HG03442 (cell line): ENCODE measurements at regions not wholly inside any gene's neighbourhood (a gene's known extent, or its start where the extent isn't known, plus 50 kb on each side); places are given as distances from the start of the nearest gene placed in this dataset.

Experiments used
- ATAC-seq: cut with Tn5 transposase; IDR thresholded peaks from one replicate; pipeline ENCODE4 v1.9.1; 2021; ENCODE audit warnings: mild to moderate bottlenecking, moderate library complexity; ENCODE audit not compliant: unreplicated experiment

DNA sequence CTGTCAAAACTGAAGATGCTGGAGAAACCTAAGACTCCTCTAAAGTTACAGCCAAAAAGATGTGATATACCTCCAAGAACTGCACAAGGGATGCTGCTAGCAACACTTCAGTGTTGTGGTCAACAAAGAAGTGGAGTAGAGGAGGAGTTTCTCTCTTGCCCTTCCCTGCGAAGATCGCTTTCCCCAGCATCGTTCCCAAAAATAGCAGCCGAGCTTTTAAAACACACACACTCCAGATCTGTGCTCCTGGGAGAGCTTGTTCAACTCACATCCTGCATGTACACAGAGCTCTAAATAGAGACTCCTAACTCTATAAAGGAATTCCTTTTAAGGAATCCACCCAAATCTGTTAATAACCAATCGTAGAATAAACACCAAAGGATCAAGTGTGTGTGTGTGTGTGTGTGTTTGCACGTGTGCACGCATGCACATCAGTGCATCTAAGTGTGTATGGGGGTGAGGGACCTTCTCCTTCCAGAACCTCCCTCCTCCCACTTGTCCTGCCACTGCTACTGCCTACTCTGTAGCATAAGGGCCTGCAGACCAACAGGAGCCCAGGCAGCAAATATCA lies 58.5 kb downstream of the PSMG1 start:
- ATAC-seq: no peak

- ATAC-seq: no peak
Measured at GRCh38 chr21:39123375-39123774, 59.9 kb downstream of the PSMG1 start.

GRCh38 chr21:39121600-39122355 lies 61.5 kb downstream of the PSMG1 start:
- ATAC-seq: no peak

GRCh38 chr21:39120876-39121599 lies 62.2 kb downstream of the PSMG1 start:
- no peak for ATAC-seq

DNA sequence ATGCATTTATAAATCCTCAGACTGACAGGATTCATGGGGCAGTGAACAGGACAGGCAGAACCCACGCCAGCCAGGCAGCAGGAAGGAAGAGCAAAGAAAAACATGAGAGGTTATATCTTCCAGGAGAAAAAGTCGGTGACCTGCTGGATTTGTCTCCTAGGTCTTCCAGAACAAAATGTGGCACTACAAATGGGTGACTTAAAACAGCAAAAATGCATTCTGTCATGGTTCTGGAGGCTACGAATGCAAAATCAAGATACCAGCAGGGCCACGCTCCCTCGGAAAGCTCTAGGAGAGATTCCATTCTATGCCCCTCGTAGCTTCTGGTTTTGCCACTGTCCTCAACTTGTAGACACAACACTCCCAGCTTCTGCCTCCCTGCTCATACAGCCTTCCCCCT lies 63.4 kb downstream of the PSMG1 start:
- no peak for ATAC-seq

- no peak for ATAC-seq
Measured at GRCh38 chr21:39118604-39119215, 64.5 kb downstream of the PSMG1 start.

DNA sequence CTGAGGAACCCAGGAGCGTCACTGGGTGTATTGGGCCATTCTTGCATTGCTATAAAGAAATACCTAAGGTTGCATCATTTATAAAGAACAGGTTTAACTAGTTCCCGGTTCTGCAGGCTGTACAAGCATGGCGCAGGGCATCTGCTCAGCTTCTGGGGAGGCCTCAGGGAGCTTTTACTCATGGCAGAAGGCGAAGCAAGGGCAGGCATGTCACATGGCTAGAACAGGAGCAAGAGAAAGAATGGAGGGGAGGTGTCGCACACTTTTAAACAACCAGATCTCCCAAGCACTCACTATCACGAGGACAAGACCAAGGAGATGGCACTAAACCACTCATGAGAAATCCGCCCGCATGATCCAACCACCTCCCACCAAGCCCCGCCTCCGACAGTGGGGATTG lies 65.2 kb downstream of the PSMG1 start:
- no peak for ATAC-seq

DNA sequence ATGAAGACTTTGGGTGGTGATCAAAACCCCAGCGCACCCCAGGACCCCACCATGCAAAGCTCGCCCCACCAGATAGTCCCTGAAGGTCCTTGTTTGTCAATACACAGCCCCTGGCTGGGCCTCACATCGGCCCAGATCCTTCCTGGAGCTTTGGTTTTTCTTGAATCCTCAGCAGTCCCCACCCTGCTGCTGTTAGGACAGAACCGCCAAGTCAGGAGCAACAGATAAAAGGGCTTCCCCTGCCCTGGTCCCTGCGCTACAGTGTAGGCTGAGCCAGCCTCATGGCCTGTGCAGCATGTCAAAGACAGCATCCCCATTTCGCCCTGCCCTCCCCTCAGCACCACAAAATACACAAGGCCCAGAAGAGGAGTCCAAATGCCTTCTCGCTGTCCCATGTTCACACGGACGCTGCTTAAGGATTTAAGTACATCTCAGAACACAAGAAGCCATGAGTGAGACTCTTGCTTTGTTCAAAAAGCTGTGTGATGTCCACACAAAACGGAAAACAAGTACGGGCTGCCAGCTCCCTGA lies 65.7 kb downstream of the PSMG1 start:
- no peak for ATAC-seq

DNA sequence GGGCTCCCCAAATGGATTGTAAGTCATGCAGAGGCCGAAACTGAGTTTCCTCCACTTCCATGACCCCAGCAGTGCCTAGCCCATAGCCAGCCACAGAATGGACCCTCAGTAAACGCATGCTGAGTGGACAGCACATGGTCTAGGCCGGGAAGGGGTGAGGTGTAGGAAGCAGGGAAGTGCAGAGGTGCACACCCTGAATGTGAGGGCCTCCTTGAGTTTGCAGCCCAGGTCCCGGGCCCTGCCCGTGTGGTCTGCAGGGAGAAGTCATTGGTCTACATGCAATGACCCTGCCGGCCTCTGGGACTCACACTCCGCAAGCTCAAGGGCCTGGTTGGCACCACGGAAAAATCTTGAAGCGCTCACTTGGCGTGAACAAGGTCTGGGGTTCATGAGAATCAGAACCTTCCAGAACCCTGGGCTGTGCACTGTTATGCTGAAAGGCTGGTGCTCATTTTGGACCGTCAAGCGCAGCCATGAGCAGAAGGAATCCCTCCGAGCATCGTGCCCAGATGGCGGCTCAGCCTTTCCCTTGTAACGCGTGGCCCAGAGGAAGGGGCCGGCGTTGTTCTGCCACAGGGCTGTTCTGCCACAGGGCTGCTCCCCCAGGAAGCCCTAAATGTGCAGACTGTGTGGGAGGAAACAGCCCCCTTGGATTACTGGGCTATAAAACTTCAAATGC lies 66.4 kb downstream of the PSMG1 start:
- no peak for ATAC-seq

GRCh38 chr21:39115576-39116235 lies 67.5 kb downstream of the PSMG1 start:
- ATAC-seq: no peak

DNA sequence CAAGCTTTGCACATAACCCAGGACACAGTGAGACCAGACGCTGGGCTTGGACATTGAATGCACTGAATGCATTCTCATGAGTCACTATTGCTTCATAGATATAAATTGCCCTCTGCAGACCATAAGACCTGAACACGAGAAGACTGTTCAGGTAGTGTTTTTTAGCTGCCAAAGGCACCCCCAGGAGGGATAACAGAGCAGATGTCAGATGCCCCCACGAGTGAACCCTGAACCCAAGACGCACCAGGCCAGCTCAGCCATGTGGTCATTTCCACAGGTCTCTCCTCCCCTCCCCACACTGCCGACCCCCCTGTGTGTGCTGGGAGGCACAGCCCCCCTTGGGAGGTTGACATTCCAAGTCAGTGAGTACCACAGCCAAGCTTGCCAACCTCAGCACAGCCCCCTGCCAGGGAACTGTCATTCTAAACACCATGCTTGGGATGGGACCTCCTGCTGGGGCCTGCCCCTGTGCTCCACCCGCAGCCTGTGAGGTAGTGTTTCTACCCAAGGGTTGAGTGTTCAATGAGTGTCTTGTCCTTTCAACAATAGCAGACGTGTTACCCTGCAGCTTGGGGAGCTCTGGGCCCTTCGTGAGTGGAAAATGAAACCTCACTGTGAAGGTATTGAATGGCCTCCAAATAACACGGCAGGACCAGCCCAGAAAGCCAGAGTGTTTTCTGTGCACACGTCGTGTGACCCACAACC lies 68.2 kb downstream of the PSMG1 start:
- ATAC-seq: no peak

DNA sequence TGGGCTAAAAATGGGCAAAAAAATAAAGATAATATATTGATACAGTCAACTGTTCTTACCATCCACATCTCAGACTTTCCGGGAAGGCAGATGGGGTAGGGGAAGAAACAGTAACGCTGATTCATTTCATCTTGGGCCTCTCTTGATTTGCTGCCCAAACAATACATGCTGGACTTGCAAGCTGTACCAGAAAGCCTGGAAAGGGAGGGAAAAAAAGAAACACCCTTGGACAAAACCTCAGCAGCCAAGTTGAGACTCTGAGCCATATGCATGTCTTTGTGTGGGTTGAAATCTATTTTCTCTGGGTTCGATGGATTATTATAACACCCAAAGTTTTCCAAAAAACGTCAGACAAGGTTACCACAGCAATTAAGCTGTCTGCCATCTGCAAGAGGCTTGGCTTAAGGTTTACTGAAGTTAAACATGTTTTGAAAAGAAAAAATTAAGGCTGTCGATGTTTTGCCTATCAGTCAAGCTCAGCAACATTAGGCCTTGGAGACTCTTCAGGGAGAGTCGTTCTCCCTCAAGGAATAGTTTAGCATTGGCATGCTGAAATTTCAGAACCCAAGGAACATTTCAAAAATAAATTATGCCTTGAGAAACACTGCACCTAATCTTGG lies 71.2 kb downstream of the PSMG1 start:
- ATAC-seq: no peak

GRCh38 chr21:39110431-39110830 lies 72.8 kb downstream of the PSMG1 start:
- ATAC-seq: no peak

DNA sequence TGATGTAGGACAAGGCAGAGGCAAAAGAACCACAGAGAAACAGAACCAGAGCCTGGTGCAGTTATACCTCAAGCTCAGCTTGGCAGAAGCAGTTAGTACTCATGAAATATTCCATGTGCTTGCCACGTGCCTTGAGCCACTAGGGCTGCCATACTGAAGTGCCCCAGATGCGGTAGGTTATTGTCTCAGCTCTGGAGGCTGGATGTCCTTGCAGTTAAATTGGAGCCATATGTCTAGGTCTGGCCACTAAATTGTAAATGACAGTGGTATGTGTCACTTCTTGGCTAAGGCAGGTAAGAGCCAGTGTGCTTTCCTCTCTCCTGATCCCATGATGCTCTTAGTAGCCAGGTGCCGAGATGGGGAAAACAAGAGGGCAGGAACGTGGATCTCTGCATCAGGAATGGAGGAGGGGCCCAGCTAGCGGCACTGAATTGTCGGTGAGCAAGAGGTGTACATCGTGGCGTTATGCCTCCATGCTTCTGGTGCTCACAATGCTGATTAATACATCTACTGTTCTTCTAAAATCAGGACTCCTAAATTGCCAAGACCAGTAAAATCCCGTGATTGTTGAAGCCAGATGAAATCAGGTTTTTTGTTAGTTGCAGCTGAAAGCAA lies 73.5 kb downstream of the PSMG1 start:
- ATAC-seq: no peak

DNA sequence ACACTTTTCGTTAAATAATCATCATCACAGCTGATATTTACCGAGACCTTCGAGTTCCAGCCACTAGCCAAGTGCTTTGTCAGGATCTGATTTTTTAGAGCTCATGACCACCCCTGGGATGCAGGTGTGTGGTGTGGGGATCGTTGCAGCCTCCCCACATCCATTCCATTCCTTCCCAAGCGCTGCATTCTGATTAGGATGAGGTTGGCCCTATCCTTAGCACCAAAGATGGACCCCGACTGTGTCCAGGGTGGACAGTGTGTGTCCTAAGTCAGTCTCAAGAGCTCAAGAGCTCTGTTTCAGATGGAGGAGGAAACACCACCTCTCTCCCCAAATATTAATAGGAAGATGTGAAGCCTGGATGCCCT lies 74.1 kb downstream of the PSMG1 start:
- ATAC-seq: no peak

GRCh38 chr21:39108291-39109162 lies 74.7 kb downstream of the PSMG1 start:
- ATAC-seq: no peak

DNA sequence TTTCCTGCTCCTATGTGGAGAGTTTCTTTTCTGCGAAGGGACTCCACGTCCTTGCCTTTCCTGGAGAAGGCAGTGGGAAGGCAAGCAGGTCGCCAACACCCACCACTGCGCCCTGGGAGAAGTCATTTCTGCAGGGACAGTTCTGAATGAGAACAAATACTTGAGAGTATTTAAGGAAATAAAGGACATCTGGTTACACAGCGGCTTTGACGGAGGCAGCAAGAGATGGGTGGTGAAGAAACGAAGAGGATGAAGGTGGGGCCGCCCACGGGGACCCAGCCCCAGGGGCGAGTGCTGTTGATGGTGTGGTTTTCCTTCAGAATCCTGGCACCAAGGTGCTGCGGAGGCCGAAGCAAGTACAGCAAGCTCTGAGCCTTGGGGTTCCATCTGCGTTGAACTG lies 75.5 kb downstream of the PSMG1 start:
- no peak for ATAC-seq

DNA sequence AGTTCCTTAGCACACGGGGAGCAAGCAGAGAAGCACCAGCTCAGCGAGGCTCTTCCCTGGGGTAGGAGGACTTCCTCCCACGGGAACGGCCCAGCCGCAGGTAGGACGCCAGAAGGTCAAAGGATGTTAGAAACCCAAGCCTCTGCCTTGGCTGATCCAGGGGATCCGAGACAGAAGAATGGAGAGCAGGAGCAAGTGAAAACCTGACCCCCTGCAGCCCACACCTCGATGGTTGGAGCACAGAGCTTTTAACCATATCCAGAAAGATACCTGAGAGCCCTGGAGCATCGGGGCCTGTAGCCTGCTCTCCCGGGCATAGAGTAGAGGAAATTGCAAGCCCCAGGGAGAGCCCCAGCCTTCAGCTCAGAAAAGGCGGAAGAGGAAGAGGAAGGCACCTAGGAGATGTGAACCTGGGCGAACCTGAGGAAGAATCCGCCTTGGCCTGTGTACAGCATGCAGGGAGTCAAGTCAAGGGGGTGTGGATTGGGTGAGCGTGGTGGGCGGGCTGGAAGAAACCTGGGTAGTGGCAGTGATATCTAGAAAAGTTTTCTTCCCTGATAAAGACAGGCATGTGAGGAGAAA lies 76.3 kb downstream of the PSMG1 start:
- no peak for ATAC-seq
